HG03469 (cell line): ENCODE measurements at regions not wholly inside any gene's neighbourhood (a gene's known extent, or its start where the extent isn't known, plus 50 kb on each side); places are given as distances from the start of the nearest gene placed in this dataset.

Source experiments
- ATAC-seq: cut with Tn5 transposase; IDR thresholded peaks from one replicate; pipeline ENCODE4 v1.9.1; 2021; ENCODE audit warnings: mild to moderate bottlenecking, moderate library complexity, moderate number of reproducible peaks; ENCODE audit not compliant: unreplicated experiment

DNA sequence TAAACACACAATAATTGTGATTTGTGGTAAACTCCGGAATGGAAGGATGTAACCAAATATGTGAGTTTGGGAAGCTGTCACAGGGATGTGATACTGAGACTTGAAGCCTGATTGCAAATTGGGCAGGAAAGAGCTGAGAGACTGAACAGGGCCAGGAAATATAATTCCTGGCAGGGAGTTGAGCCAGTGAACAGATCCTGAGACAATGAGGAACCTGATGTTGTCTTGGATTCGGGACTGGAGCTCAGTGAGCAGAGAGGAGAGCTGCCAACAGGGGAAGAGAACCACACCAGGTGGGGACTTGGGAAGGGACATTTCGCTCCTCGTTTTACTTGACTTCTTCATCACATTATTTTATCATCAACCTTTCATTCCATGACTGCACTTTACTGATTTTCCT, 386.0 kb downstream of the TLL1 start:
- no peak for ATAC-seq

DNA sequence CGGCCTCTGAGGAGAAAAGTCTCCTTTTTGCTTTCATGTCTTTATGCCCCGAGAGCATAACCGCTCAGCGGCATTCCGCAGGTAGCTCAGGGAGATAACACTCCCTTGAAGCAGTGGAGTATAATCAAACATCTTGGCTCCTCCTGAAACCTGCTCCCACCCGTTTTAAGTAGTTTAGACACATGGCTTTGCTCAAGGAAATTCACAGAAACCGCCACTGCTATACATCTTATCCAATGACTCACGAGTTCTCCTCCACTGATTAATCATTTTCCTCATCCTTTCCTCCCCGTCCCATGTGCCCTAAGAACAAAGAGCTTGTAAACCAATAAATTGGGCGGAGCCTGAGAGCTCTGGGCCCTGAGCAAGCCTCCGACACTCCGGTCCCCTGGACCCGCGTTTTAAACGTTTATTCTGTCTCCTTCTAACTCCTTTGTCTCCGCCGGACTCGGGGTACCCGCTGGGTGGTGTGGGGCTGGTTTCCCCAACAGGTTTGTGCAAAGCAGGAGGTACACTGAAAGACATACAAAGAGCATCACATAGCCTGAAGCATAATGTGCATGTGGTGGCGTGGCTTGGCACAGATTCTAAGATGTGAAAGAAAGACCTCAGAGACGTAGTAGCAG, 401.2 kb downstream of the TLL1 start:
- ATAC-seq, result no peak

DNA sequence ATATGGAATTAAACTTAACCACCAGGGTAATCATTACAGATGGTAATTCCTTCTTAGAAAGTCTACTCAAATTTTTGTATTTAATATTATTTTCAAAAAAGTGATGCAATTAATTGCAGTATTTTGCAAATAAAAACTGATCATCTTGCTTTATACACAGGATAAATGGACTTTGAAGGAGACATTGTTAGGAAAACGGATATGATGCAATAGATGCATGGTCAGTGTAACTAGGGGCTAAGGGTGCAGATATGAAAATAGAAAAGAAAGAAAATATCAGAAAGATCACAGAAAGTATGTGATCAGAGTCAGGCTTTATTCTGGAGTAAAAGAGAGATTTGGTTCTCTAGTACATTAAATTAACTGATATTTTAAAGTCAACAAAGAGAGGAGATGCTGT, 401.7 kb downstream of the TLL1 start:
- no peak for ATAC-seq

DNA sequence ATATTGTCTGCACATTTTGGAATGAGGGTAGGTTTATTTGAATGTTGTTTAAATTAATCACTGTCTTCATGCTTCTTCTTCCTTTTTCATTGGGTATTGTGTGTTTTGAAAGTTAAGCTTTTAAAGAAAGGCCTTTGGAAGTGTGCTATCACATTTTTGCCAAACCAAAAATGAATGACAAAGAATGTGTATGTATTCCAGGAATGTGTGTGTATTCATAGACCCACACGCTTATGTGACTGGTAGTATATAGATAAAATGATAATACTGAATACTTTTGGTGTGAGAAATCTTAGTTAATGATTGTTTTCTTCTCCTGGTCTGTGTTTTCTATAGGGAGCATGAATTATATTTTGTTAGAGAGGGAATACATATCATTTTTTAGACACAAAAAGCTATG, 404.4 kb downstream of the TLL1 start:
- ATAC-seq, result no peak

DNA sequence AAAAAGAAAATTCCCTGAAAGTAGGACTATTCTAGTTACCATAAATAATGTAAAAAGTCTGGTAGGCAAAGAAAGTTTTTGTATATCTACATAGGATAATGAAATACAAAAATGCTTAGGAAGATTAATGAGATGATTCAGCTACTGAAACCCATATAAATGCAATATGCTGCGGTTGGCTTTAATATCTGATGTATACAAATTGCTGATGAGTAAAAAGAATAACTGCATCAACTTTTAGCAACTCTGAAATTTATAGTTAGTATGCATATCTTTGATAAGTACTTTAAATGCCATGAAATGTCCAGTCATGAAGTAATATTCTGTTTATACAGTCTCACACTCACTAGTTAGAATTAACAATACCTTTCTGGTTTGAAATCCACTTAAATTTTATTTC, 404.8 kb downstream of the TLL1 start:
- no peak for ATAC-seq

DNA sequence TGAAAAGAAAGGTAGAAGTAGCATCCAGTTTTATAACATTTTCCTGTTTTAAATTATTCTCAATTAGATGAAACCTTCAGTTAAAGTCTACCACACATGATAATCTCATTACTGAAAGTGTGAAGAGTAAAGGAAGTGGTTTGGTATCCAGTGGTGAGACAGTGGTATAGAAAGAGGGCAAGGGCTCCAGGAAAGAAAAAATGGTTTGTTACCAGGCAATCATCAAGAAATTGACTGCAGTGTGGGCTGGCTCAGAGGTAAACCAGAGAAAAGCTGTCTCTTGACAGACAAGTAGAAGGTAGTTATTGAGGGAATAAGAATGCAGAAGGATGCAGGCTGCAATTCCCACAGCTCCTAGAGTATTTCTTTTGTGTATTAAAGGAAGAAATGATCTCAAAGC, 406.2 kb downstream of the TLL1 start:
- no peak for ATAC-seq

DNA sequence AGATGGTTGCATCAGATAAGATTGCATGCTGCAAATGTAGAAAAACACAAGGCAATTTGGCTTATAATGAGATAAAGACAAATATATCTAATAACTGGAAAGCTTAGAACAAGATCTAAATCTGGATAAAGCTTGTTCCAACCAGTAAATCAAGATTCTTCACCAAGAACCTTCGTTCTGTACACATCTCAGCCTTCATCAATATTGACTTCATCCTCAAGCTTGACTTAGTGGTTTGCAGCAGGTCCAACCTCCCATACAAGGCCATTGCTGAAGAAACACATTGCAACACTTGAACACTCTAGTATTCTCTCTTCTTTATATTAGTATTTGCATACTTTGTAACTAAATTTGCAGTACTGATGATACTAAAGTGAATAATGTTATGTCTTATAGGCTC, 407.6 kb downstream of the TLL1 start:
- ATAC-seq, result no peak

DNA sequence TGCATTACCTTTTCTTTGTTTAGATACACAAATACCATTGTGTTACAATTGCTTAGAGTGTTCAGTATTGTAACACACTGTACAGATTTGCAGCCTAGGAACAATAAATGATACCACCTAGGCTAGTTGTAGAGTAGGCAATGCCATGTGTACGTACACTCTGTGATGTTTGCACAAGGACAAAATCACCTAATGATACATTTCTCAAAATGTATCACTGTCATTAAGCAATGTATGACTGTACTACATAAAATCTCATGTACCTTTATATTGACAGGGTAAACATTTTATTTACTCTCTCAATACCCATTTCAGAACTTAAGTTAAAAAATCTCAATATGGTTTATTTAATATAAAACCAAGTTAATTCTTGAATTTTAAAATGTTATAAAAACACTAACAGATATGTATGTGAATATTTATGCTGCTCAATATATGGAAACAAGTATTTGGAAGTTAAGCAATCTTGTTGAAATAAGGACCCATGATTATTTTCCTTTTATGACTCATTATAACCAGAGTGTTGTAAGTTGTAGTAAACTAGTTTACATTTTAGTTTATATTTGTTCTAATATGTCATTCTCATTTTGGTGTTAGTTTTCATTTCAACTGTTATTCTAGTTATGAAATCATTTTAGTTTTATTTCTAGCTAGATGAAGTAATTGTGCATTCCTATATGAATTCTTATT, 409.2 kb downstream of the TLL1 start:
- ATAC-seq, result no peak

DNA sequence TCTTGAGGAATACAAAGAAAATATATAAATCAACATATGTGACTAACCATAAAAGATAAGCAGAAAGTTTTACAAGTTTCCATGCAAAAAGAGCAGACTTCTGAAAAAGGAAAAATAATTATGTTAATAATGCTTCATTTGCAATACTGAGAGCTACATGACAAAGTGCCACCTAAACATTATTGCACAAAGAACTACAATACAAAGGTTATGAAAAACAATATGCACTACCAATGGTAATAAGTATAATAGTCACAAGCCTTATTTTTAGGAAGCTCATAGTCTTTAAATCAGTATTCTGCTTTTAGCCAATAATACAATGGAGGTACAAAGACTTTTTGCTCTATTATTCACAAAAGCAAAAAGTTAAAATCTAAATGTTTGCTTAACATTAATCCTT, 411.2 kb downstream of the TLL1 start:
- no peak for ATAC-seq

DNA sequence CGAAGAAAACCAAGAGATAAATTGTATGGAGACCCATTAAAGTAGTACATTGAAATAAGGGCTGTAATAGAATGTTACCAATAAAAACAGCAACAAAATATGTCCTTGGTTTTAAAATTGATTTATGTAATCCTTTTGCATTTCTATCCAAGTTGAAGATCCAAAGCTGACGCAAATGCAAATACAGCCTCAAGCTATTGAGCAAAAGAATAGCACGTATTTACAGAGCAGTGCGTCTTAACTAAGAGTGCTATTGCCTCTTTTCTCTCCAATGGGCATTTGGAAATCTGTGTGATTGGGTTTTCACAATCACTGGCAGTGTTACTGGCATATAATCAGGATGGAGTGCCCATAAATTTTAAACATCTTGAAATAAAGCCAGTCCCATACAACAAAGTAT, 417.4 kb downstream of the TLL1 start:
- no peak for ATAC-seq

DNA sequence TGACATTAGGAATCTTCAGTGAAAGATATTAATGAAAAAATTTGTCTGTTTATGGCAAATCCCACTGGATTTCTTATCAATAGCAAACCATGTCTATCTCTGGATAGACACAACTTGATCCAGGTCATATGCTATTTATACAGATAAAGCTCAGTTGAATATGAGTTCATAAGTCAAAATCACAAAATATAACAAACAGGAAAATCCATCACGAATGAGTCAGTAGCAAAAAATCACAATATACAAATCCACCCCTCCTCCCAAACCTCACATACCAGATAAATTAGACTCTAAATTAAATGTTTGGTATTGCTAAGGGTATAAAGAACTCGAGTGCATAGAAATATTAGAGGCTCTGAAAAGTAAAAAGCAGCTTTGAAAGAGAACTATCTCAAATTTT, 420.5 kb downstream of the TLL1 start:
- ATAC-seq, result no peak

DNA sequence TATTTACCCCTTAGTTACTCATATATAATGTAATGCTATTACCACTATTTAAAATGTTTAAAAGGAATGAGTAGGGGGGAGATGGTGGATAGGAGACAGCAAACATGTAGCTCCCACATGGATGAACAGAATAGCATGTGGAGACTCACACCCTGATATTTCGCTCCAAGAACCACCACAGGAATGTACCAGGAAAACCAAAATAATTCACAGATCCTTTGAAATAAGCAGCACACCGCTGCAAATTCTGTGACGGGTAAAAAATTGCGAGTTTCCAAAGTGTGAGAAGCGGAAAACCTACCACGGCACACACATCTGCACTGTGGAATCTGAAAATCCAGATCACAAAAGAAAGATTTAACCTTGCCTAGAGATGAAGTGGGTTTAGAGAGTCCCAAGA, 428.2 kb downstream of the TLL1 start:
- ATAC-seq, result no peak

DNA sequence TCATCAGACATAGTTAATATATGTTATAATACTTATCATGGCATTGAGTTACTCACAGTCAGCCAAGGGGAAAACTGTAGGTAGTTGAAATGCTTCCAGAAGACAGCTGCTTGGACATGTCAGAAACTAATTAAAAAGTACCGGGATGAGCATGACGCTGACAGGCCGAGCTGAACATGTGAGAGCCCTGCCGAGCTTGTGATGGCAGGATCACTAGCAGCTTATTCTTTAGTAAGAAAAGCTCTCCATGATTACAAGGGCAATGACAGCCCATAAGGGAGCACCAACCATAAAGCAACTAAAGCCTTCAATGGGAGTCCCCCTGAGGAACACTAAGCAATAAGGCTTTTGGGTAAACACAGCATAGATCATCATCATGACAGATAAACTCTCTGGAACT, 435.6 kb downstream of the TLL1 start:
- no peak for ATAC-seq

DNA sequence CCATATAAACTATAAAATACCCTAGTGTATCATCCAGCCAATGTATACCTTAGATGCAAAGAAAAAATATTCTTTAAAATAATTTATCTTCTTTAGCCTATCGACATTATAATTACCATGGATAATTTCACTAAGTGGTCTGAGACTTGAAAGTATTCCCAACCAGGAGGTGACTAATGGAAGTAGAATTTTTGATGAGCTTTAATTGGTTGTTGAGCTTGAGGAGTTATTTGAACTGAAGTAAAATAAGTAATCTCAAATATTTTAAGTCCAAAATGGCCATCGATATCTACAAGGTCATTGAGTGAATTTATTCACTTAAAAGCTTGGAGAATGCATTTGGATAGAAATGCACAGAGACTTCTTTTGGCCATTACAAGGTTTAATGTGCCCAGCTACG, 436.2 kb downstream of the TLL1 start:
- ATAC-seq, result no peak

DNA sequence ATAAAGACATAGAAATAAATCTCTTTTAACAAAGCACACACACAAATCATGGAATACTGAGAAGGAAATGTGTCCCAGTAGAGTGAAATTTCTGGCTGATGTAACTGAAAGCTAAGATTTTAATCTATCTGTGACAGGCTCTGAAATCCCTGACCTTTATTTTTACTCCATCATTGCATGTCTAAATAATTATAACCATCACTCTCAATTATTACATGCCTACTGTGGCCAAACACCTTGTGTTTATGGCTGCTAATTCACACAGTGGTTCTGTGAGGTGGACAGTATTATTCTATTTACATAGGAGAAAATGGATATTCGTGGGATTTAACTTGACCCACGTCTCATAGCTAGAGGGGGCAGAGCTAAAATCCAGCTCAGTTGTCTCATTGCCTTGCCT, 438.1 kb downstream of the TLL1 start:
- no peak for ATAC-seq

DNA sequence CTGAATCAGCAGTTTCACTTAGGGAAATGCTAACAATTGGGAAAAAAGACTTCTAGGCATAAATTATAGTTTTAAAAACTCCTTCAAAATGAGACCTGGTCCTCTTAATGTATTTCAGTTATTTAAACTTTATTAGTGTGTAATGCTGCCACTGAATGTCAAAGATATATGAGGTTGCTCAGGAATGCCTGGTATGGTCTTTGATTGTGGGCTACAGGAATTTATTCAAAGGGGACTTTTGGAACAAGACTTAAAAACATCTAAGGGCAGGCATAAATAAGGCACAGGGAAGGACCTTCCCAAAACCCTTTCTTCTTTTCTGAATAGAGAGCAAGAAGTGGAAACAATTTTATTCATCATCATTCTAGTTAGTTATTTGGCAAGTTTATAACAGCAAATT, 439.1 kb downstream of the TLL1 start:
- ATAC-seq, result no peak

DNA sequence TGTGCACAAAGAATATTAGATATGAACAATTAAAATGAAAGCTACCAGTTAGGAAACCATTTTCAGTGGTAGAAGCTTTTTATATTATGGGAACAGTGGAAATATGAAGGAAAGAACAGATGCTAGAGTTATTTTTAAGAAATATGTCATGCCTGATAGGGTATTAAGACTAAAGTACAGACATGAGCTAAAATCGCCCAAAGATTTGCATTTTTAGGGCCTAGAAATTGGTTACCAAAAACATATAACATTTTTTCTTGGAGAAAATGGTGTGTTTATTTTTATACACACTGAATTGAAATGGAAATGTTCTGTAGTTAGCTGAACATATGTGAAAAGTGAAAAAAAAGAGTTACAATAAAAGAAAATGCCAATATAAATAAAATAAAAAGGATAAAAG, 441.9 kb downstream of the TLL1 start:
- ATAC-seq, result no peak

DNA sequence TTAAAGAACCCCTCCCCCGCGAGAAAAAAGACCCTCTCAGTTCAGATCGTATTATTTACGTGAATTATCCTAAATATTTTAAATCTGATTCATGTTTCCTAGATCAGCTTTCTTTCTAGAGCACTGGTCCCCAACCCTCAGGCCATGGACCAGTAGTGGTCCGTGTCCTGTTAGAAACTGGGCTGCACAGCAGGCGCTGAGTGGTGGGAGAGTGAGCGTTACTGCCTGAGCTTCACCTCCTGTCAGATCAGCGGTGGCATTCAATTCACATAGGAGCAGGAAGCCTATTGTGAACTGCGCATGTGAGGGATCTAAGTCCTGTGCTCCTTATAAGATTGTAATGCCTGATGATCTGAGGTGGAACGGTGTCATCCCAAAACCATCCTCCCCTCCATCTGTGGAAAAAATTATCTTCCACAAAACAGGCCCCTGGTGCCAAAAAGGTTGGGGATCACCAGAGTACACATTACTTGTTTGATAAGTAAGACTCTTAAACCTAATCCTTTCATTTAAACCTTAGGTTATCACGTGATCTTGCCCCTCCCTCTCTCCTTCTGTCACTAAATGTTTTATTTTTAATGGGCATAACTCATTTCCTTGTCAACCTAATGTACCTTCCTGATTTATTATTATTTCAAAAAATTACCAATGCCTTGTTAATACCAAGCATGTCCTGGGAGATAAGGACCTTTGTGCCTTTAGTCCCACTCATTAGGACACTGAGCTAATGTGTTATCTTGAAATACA, 442.9 kb downstream of the TLL1 start:
- ATAC-seq, result no peak

DNA sequence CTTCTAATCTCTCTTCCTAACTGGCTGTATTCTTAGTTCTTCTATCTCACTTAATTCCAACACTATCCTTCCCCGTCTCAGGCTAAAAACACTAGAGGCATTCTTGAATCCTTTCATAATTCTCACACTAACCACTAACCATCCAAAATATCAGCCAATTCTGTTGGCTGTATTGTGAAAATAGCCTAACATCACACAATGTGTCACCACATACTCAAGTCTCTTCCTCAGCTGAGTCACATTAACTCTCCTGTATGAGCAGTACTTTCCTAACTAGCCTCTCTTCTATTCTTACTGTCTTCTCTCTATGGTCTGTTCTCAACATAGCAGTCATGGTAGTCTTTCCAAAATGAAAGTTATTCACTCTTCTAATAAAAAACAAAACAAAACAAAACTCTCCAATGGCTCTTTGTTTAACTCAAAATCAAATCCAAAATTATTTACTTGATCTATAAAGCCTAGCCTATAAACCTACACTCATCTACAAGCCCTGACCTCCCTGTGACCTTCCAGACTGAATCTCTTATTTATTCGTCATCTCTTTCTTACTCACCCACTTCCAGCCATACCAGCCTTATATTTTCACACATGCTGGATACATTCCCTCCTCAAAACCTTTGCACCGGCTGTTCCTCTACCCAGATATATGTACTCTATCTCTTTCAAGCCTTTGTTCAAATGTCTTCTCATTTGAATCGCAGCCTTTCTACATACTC, 445.9 kb downstream of the TLL1 start:
- no peak for ATAC-seq

DNA sequence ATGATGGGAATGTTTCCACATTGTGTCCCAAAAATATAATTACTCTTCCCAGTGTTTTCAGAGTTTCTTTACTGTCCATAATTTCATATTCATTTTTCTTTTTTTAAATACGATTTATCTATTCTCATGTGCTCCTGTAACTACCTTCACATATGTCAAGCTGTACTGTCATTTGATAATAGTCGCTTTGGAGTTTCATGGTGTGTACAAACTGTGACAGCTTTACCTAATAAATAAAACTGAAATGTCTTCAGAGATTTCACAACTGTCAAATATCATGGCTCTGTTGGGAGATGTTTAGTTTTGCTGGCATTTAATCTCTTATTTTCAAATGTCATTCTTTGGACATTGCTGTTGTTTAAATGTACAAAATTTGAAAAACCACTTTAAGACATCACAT, 450.2 kb downstream of the TLL1 start:
- ATAC-seq, result no peak

DNA sequence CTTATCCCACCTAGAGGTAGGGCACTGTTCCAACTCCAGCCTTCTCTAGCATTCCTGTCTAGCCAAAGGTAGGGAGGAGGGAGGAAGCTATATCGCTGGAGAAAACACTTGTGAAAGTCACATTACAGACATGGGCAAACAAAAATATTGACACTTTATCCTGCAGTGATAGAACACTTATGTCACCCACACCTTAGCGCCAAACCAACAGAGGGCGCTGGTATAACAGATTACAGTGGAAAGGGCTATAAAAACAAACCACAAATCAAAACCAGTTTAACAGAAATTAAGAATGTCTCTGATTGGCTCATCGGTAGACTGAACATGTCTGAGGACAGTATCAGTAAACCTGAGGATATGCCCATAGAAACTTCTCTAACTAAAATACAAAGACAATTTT, 451.3 kb downstream of the TLL1 start:
- ATAC-seq, result no peak
